ENCODE measurements at regions not wholly inside any gene's neighbourhood (a gene's known extent, or its start where the extent isn't known, plus 50 kb on each side); places are given as distances from the start of the nearest gene placed in this dataset.
A peak's percentile ranks its signal among the peaks of the same experiment; 100 is the strongest.

DNA sequence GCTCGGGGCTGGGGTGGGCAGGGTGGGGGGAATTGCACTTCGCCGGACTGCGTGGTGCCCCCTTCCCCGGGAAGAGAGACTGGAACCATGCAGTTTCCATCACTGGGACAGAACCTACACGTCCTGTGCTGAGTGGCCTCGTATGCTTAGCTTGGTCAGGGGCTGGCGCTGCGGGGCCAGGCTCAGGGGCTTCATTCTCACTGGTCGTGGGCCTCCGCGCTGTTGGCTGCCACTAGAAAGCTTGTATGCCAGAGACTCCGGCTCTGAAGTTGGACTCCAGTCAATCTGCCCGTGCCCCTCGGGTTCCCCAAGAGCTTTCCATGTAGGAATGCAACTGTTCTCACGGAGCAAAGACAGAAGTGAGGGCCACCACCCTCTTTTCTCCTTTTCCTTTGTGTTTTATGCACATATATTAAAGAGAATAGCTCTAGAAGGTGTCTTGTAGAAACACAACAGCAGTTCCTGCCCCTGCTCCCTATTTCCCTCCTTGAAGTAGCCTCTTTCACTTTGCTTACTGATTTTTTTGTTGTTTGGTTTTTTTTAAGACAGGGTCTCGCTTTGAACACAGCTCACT lies 64.0 kb upstream of the YWHAQ start:
- Histone ChIP-seq H3K4me1 (ENCODE audit: control insufficient read depth in 3 of 3, insufficient read depth in 2 of 3, low read depth in 1 of 3, low read length in 2 of 3) (peaks cover 0 to 35% (median 0%) of the 10 kb centered on the region in 3 donors), H3K4me3 (ENCODE audit: low read depth in 1 of 3, low read length in 3 of 3) (no peak overlapping the region), H3K27ac (ENCODE audit: low read depth in 1 of 3, low read length in 2 of 3) (no peak overlapping the region), H3K27me3 (ENCODE audit: control insufficient read depth in 3 of 3, insufficient read depth in 3 of 3, low read length in 3 of 3) (peaks cover 0 to 2% (median 0%) of the 10 kb centered on the region in 3 donors), H3K36me3 (ENCODE audit: control insufficient read depth in 3 of 3, insufficient read depth in 2 of 3, low read depth in 1 of 3, low read length in 3 of 3) (no peaks in the 10 kb centered on the region), H3K9me3 (ENCODE audit: control insufficient read depth in 2 of 2, insufficient read depth in 1 of 2, low read depth in 1 of 2, low read length in 1 of 2) (no peaks in the 10 kb centered on the region)
- DNase-seq, result no peak
- WGBS, 3 donors, result 92 to 94% (median 93%) methylated on average over 17 of the region's 17 CpGs
- no peak for FAIRE-seq

DNA sequence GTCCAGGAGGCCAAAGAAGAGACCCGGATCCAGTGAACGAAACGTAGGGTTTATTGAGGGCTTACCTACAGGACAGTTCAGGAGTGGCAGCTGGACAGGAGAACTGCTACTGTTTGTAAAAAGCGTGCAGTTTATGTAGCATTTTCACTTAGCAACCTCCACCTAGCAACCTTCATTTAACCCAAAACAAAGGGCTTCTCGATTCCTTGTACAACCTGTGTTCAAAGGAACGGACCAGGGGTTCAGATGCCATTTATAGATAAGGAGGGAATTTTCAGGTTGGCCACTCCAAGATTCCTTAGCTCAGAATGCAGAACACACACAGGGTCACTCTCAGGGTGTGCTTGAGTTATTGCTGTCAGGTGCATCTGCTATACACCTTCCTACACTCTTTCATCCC lies 65.1 kb upstream of the YWHAQ start:
- Histone ChIP-seq H3K4me1 (ENCODE audit: control insufficient read depth in 3 of 3, insufficient read depth in 2 of 3, low read depth in 1 of 3, low read length in 2 of 3) (peaks cover 0 to 35% (median 0%) of the 10 kb centered on the region in 3 donors), H3K4me3 (ENCODE audit: low read depth in 1 of 3, low read length in 3 of 3) (no peak overlapping the region), H3K27me3 (ENCODE audit: control insufficient read depth in 3 of 3, insufficient read depth in 3 of 3, low read length in 3 of 3) (peaks cover 0 to 2% (median 0%) of the 10 kb centered on the region in 3 donors), H3K36me3 (ENCODE audit: control insufficient read depth in 3 of 3, insufficient read depth in 2 of 3, low read depth in 1 of 3, low read length in 3 of 3) (no peaks in the 10 kb centered on the region), H3K9me3 (ENCODE audit: control insufficient read depth in 2 of 2, insufficient read depth in 1 of 2, low read depth in 1 of 2, low read length in 1 of 2) (no peaks in the 10 kb centered on the region), H3K27ac (ENCODE audit: low read depth in 1 of 3, low read length in 2 of 3) (no peak overlapping the region)
- no peak for FAIRE-seq
- DNase-seq, result peak in 1 of 2 donors; percentile 65
- WGBS, 3 donors, result 50 to 73% (median 64%) methylated on average over 6 of the region's 6 CpGs

DNA sequence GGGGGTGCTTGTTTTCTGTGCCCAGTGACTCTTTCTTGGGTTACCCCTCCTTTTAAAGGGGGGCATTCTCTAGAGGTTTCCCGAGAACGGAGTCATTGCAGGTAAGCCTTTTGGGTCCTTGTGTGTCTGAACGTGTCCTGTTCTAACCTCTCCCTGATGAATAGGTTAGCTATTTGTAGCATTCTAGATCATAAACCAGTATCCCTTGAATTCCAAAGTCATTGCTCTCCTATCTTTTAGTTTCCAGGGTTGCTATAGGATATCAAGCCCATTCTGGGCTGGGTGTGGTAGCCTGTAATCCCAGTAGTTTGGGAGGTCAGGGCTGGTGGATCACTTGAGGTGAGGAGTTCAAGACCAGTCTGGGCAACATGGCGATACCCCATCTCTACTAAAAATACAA lies 65.9 kb upstream of the YWHAQ start:
- peaks cover 0 to 2% (median 0%) of the 10 kb centered on the region in 3 donors for H3K27me3 ChIP-seq (ENCODE audit: control insufficient read depth in 3 of 3, insufficient read depth in 3 of 3, low read length in 3 of 3)
- DNase-seq (peak in 1 of 2 donors; percentile 40), FAIRE-seq (no peak)
- WGBS, 3 donors, result 77 to 86% (median 79%) methylated on average over 4 of the region's 4 CpGs
- peaks cover 0 to 35% (median 0%) of the 10 kb centered on the region in 3 donors for H3K4me1 ChIP-seq (ENCODE audit: control insufficient read depth in 3 of 3, insufficient read depth in 2 of 3, low read depth in 1 of 3, low read length in 2 of 3)
- H3K4me3 ChIP-seq (ENCODE audit: low read depth in 1 of 3, low read length in 3 of 3), result no peak overlapping the region
- H3K36me3 ChIP-seq (ENCODE audit: control insufficient read depth in 3 of 3, insufficient read depth in 2 of 3, low read depth in 1 of 3, low read length in 3 of 3), result no peaks in the 10 kb centered on the region
- no peaks in the 10 kb centered on the region for H3K9me3 ChIP-seq (ENCODE audit: control insufficient read depth in 2 of 2, insufficient read depth in 1 of 2, low read depth in 1 of 2, low read length in 1 of 2)
- no peak overlapping the region for H3K27ac ChIP-seq (ENCODE audit: low read depth in 1 of 3, low read length in 2 of 3)

DNA sequence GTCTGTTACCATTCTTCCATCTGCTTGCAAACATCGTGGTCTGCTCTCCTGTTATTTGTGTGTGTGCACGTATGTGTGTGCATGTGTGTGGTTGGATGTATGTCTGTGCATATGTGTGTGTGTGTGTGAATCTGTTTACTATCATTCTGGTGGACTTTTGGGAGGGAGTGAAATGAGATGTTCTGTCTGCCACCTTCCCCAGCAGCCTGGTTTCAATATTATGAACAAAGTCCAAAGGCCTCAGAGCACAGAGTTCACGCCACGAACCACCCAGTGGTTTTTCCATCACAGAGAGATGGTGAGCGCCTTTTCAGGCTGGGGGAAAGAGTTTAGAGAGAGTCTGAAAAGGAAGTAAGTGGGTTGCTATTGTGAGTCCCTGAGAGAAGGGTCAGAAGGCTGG lies 67.1 kb upstream of the YWHAQ start:
- peaks cover 0 to 28% (median 0%) of the 10 kb centered on the region in 3 donors for H3K4me1 ChIP-seq (ENCODE audit: control insufficient read depth in 3 of 3, insufficient read depth in 2 of 3, low read depth in 1 of 3, low read length in 2 of 3)
- H3K9me3 ChIP-seq (ENCODE audit: control insufficient read depth in 2 of 2, insufficient read depth in 1 of 2, low read depth in 1 of 2, low read length in 1 of 2), result no peaks in the 10 kb centered on the region
- H3K4me3 ChIP-seq (ENCODE audit: low read depth in 1 of 3, low read length in 3 of 3), result no peak overlapping the region
- no peak for FAIRE-seq
- peak; percentile 47 to 54 for DNase-seq
- H3K27ac ChIP-seq (ENCODE audit: low read depth in 1 of 3, low read length in 2 of 3), result peak overlapping the region in 1 of 3 donors; percentile 54
- H3K36me3 ChIP-seq (ENCODE audit: control insufficient read depth in 3 of 3, insufficient read depth in 2 of 3, low read depth in 1 of 3, low read length in 3 of 3), result no peaks in the 10 kb centered on the region
- WGBS, 3 donors, result 34 to 62% (median 36%) methylated on average over 5 of the region's 5 CpGs
- no peaks in the 10 kb centered on the region for H3K27me3 ChIP-seq (ENCODE audit: control insufficient read depth in 3 of 3, insufficient read depth in 3 of 3, low read length in 3 of 3)

DNA sequence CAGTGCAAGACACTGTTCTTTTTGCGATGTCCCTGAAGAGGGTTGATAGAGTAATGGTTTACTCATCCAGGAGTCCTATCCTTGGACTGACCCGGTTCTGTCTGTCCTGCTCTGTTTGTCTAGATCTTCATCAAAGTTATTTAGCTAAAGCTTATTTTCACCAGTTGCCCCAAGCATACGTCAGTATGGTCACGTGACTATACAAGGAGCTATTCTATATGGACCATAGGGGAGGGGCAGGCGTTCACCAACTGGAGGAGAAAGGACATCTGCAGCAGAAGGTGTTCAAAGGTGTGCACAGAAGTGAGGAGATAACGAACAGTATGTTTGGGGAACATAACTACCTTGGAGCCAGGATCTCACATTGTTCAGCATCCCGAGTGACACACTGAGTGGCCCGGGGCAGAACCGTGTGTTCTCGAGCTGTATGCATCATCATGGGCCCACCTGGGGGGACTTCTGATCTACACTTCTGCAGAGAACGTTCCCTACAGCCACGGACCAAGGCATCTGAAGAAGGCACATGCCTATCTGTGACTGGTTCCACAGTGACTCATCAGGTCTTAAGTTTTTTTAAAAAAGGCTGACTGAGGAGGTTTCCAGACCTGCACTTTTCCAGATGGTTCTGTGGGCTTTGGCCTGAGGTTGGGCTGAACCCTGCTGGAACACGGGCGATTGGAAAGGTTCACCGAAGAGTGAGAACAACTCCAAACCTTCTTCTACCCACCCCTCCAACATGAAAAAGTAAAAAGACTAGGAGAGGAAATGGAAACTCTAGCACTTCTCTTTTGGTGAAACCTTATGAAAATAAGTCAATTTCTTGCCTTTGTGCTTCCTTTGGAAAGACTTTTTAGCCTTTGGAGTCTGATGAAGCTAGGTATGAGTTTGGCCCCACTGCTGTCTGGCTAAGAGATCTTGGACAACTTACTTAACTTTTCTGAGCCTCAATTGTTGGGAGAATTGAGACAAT lies 68.6 kb upstream of the YWHAQ start:
- H3K27me3 ChIP-seq (ENCODE audit: control insufficient read depth in 3 of 3, insufficient read depth in 3 of 3, low read length in 3 of 3), result no peaks in the 10 kb centered on the region
- FAIRE-seq, result no peak
- no peak overlapping the region for H3K27ac ChIP-seq (ENCODE audit: low read depth in 1 of 3, low read length in 2 of 3)
- WGBS, 3 donors, result 82 to 91% (median 88%) methylated on average over 15 of the region's 15 CpGs
- no peaks in the 10 kb centered on the region for H3K36me3 ChIP-seq (ENCODE audit: control insufficient read depth in 3 of 3, insufficient read depth in 2 of 3, low read depth in 1 of 3, low read length in 3 of 3)
- no peak for DNase-seq
- peaks cover 2 to 38% (median 3%) of the 10 kb centered on the region in 3 donors for H3K4me1 ChIP-seq (ENCODE audit: control insufficient read depth in 3 of 3, insufficient read depth in 2 of 3, low read depth in 1 of 3, low read length in 2 of 3)
- H3K9me3 ChIP-seq (ENCODE audit: control insufficient read depth in 2 of 2, insufficient read depth in 1 of 2, low read depth in 1 of 2, low read length in 1 of 2), result no peaks in the 10 kb centered on the region
- no peak overlapping the region for H3K4me3 ChIP-seq (ENCODE audit: low read depth in 1 of 3, low read length in 3 of 3)

DNA sequence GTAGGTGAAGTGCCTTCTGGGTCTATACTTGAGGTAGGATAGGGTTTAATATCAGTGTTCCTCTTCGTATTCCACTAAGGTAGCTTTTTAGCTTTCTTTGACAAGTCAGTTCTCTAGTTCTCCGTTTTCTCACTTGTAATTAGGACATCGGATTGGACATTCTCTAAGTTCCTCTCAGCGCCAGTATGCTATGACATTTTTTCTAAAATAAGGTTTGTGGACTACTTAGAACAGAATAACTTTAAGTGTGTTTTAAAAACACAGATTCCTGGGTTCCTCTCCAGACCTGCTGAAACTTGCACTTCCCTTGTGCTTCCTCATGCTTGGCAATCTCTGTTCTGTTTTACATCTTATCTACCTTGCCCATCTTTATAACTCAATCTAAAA lies 69.3 kb upstream of the YWHAQ start:
- Histone ChIP-seq H3K4me1 (ENCODE audit: control insufficient read depth in 3 of 3, insufficient read depth in 2 of 3, low read depth in 1 of 3, low read length in 2 of 3) (peaks cover 2 to 38% (median 3%) of the 10 kb centered on the region in 3 donors), H3K36me3 (ENCODE audit: control insufficient read depth in 3 of 3, insufficient read depth in 2 of 3, low read depth in 1 of 3, low read length in 3 of 3) (no peaks in the 10 kb centered on the region), H3K27ac (ENCODE audit: low read depth in 1 of 3, low read length in 2 of 3) (no peak overlapping the region), H3K4me3 (ENCODE audit: low read depth in 1 of 3, low read length in 3 of 3) (no peak overlapping the region), H3K27me3 (ENCODE audit: control insufficient read depth in 3 of 3, insufficient read depth in 3 of 3, low read length in 3 of 3) (no peaks in the 10 kb centered on the region), H3K9me3 (ENCODE audit: control insufficient read depth in 2 of 2, insufficient read depth in 1 of 2, low read depth in 1 of 2, low read length in 1 of 2) (no peaks in the 10 kb centered on the region)
- FAIRE-seq, result no peak
- 74 to 92% (median 82%) methylated on average over 4 of the region's 4 CpGs for WGBS, 3 donors
- DNase-seq, result no peak

DNA sequence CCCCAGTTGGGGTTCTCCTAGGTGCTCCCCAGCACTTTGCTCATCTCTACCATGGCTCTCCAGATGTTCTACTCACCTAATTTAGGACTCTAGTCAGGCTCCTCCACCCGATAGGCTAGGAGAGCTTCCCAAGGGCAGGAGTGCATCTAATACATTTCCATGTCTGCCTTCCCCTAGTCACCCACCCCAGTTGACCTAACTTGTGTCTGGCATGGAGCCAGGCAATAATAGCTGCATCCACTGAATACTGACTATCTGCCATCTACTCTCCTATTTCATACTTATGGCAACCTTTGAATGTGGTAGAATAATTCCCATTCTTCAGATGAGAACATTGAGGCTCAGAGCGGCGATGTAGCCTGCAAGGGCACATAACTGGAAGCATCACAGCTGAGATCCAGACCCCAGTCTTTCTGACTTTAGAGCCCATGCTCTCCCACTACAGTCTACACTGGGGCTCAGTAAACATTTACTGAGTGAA lies 71.8 kb upstream of the YWHAQ start:
- no peak for DNase-seq
- no peaks in the 10 kb centered on the region for H3K36me3 ChIP-seq (ENCODE audit: control insufficient read depth in 3 of 3, insufficient read depth in 2 of 3, low read depth in 1 of 3, low read length in 3 of 3)
- H3K4me3 ChIP-seq (ENCODE audit: low read depth in 1 of 3, low read length in 3 of 3), result no peak overlapping the region
- no peak for FAIRE-seq
- no peaks in the 10 kb centered on the region for H3K9me3 ChIP-seq (ENCODE audit: control insufficient read depth in 2 of 2, insufficient read depth in 1 of 2, low read depth in 1 of 2, low read length in 1 of 2)
- H3K27me3 ChIP-seq (ENCODE audit: control insufficient read depth in 3 of 3, insufficient read depth in 3 of 3, low read length in 3 of 3), result no peaks in the 10 kb centered on the region
- H3K4me1 ChIP-seq (ENCODE audit: control insufficient read depth in 3 of 3, insufficient read depth in 2 of 3, low read depth in 1 of 3, low read length in 2 of 3), result peaks cover 2 to 19% (median 3%) of the 10 kb centered on the region in 3 donors
- H3K27ac ChIP-seq (ENCODE audit: low read depth in 1 of 3, low read length in 2 of 3), result no peak overlapping the region
- 75 to 91% (median 77%) methylated on average over 3 of the region's 3 CpGs for WGBS, 3 donors

DNA sequence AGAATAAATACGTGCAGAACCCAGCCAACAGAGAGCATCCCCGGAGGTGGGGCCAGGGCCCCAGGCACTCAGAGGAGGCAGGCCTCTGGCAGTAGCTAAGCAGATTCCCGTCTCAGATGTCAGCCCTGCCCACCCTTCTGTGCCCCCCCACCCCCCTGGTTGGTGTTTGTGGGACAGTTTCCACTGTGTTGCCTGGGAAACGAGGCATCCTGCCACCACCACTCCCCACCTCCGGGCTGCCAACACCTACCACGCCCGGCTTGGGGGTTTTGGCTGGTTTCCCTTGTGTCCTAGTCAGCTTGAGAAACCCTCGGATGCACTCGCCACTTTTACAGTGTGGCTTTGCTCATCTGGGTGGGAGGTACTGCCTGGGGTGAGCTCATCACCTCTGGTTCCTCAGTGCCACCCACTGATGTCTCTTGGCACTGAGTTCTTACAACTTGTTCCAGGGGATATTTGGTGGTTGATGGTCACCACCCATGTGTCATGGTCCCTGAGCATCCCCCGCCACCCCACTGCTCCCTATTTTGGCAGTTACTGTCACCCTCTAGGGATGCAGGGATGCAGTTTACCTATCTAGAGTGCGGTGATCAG lies 72.4 kb upstream of the YWHAQ start:
- H3K9me3 ChIP-seq (ENCODE audit: control insufficient read depth in 2 of 2, insufficient read depth in 1 of 2, low read depth in 1 of 2, low read length in 1 of 2), result no peaks in the 10 kb centered on the region
- H3K4me3 ChIP-seq (ENCODE audit: low read depth in 1 of 3, low read length in 3 of 3), result no peak overlapping the region
- no peak for DNase-seq
- no peaks in the 10 kb centered on the region for H3K36me3 ChIP-seq (ENCODE audit: control insufficient read depth in 3 of 3, insufficient read depth in 2 of 3, low read depth in 1 of 3, low read length in 3 of 3)
- 39 to 44% (median 43%) methylated on average over 11 of the region's 11 CpGs for WGBS, 3 donors
- H3K27me3 ChIP-seq (ENCODE audit: control insufficient read depth in 3 of 3, insufficient read depth in 3 of 3, low read length in 3 of 3), result no peaks in the 10 kb centered on the region
- H3K27ac ChIP-seq (ENCODE audit: low read depth in 1 of 3, low read length in 2 of 3), result no peak overlapping the region
- peaks cover 2 to 14% (median 3%) of the 10 kb centered on the region in 3 donors for H3K4me1 ChIP-seq (ENCODE audit: control insufficient read depth in 3 of 3, insufficient read depth in 2 of 3, low read depth in 1 of 3, low read length in 2 of 3)
- no peak for FAIRE-seq
